HFFc6 (cell line): ENCODE measurements at regions not wholly inside any gene's neighbourhood (a gene's known extent, or its start where the extent isn't known, plus 50 kb on each side); places are given as distances from the start of the nearest gene placed in this dataset.

ENCODE experiments used
- DNase-seq: peaks from one replicate; pipeline ENCODE4 v3.0.0-alpha.2; 2018
- H3K27ac Mint-ChIP-seq: 2 replicates; pipeline ENCODE4 v1.8.0; 2020; ENCODE audit warnings: mild to moderate bottlenecking, mixed read lengths
- H3K27me3 Mint-ChIP-seq: 2 replicates; pipeline ENCODE4 v1.8.0; 2021; ENCODE audit warnings: mild to moderate bottlenecking, moderate library complexity, mixed read lengths; ENCODE audit not compliant: insufficient read depth
- H3K36me3 Mint-ChIP-seq: 2 replicates; pipeline ENCODE4 v1.8.0; 2021; ENCODE audit warnings: low read depth, mixed read lengths
- H3K4me1 Mint-ChIP-seq: 2 replicates; pipeline ENCODE4 v1.8.0; 2020; ENCODE audit warnings: low read depth, mixed read lengths
- H3K4me3 Mint-ChIP-seq: 2 replicates; pipeline ENCODE4 v1.8.0; 2020; ENCODE audit warnings: mild to moderate bottlenecking, moderate library complexity, mixed read lengths
- H3K9me3 Mint-ChIP-seq: 2 replicates; pipeline ENCODE4 v1.8.0; 2020; ENCODE audit warnings: mild to moderate bottlenecking, mixed read lengths
- TF ChIP-seq, protein P1 (sequence below): fragments of 200-600 bp; sonication (generic); IDR thresholded peaks from 2 replicates; pipeline ENCODE4 v1.5.0; 2021; ENCODE audit warnings: antibody characterized with exemption, mild to moderate bottlenecking

DNA sequence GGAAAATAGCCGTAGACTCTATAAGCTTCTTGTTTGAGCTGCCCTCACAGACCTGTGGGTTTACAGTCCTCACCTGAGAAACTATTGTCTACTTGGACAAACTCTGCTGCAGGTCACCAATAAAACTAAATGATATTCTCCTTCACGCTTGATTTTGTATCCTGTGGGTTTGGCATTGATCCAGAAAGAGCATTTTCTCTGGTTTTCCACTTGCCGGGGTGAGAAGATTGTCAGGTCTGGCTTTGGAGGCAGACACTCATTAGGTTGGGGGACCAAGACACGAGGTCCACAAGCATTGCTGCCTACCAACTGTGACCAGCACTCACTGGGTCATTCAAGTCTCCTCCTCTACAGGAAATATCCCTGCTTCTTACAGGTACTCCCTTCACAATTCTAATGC is 68.5 kb downstream of the CDC14C start:
- no peak overlapping the region for H3K4me3 Mint-ChIP-seq
- H3K27ac Mint-ChIP-seq, result no peak overlapping the region
- H3K9me3 Mint-ChIP-seq, result peaks cover 32% of the 10 kb centered on the region
- no peaks in the 10 kb centered on the region; the same call in 1 of the 2 replicates for H3K36me3 Mint-ChIP-seq
- TF ChIP-seq, protein P1, sequence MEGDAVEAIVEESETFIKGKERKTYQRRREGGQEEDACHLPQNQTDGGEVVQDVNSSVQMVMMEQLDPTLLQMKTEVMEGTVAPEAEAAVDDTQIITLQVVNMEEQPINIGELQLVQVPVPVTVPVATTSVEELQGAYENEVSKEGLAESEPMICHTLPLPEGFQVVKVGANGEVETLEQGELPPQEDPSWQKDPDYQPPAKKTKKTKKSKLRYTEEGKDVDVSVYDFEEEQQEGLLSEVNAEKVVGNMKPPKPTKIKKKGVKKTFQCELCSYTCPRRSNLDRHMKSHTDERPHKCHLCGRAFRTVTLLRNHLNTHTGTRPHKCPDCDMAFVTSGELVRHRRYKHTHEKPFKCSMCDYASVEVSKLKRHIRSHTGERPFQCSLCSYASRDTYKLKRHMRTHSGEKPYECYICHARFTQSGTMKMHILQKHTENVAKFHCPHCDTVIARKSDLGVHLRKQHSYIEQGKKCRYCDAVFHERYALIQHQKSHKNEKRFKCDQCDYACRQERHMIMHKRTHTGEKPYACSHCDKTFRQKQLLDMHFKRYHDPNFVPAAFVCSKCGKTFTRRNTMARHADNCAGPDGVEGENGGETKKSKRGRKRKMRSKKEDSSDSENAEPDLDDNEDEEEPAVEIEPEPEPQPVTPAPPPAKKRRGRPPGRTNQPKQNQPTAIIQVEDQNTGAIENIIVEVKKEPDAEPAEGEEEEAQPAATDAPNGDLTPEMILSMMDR, result no peak
- no peaks in the 10 kb centered on the region for H3K27me3 Mint-ChIP-seq
- H3K4me1 Mint-ChIP-seq, result no peaks in the 10 kb centered on the region
- DNase-seq, result no peak

DNA sequence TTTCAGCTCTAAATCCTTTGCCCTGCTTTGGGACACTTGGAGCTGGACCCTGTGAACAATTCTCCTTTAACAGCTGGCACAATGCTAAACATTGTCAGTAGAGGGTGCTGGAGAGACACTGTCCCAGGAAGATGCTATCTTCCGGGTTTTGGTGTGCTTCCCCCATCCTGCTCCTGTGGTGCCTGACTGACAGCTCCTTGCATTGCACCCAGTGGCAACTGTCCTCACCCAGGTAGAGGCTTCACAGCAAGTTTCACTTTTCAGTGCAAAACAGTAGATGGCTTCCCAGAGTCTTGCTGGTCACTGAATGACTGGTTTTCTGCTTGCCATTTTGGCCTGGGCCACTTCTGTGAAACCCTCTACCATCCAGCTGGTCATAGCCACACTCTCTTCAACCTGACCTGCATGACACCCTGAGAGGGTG is 77.3 kb downstream of the CDC14C start:
- DNase-seq, result no peak
- H3K9me3 Mint-ChIP-seq, result peaks cover 26% of the 10 kb centered on the region
- H3K4me1 Mint-ChIP-seq, result no peaks in the 10 kb centered on the region
- H3K4me3 Mint-ChIP-seq, result no peak overlapping the region
- H3K27ac Mint-ChIP-seq, result no peak overlapping the region
- no peaks in the 10 kb centered on the region for H3K36me3 Mint-ChIP-seq
- no peaks in the 10 kb centered on the region for H3K27me3 Mint-ChIP-seq
- TF ChIP-seq, protein P1, result no peak; the same call in 1 of the 2 replicates

DNA sequence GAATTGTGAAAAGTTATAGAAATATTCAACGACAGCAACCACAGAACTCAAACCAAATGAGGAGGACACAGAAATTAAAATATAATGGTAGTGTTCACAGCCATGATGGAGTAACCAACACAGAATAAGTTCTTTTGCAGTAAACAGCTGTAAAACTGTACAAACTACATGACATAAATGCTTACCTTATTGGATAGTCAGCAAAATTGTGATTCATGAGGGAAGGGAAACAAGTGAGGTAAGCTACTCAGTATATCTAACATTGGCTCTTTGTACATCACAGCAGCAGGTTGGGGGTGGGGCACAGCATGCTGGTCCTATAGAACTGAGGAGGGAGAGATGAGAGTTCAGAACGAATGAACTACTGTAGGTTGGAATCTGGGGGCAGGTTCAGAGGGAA is 86.4 kb downstream of the CDC14C start:
- Mint-ChIP-seq H3K36me3 (no peaks in the 10 kb centered on the region), H3K27ac (no peak overlapping the region), H3K4me3 (no peak overlapping the region), H3K9me3 (peaks cover 68% of the 10 kb centered on the region), H3K27me3 (no peaks in the 10 kb centered on the region; the same call in none of the 2 replicates), H3K4me1 (no peaks in the 10 kb centered on the region)
- TF ChIP-seq, protein P1, result no peak
- DNase-seq, result no peak

DNA sequence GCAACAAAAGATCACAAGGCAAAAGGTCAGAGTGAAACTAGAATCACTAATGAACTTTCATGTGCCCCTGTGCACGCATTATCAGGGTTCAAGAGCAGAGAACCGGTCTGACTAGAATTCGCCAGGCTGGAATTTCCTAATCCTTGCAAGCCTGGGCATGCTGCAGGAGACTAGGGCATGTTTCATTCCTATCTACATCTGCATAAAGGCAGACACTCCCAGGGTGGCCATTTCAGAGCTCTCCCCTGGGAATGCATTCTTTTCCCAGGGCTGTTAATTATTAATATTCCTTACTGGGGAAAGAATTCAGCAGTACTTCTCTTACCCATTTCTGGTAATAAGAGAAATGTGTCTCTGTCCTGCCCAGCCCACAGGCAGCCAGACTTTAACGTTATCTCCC is 90.5 kb downstream of the CDC14C start:
- H3K4me1 Mint-ChIP-seq, result no peaks in the 10 kb centered on the region
- no peaks in the 10 kb centered on the region for H3K36me3 Mint-ChIP-seq
- no peak overlapping the region for H3K27ac Mint-ChIP-seq
- DNase-seq, result no peak
- peaks cover 59% of the 10 kb centered on the region for H3K9me3 Mint-ChIP-seq
- H3K4me3 Mint-ChIP-seq, result no peak overlapping the region
- no peaks in the 10 kb centered on the region; the same call in none of the 2 replicates for H3K27me3 Mint-ChIP-seq
- TF ChIP-seq, protein P1, result no peak

DNA sequence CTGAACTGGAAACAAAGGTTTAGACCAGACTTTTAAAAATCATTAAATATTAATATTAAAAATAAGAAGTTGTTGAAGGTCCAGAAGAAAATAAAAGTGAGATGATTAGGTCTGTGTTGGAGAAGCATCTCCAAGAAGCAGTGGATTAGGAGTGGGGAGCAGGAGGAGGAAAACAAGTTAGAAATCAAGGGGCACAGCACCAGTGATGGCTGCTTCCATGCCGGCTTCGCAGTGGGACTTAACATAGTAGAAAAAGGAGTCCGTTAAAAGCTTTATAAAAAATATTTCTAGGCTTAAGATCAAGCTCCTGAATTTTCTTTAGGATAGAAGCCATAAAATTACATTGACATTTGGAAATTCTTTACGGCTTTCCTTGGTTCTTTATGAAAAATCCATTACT is 95.8 kb downstream of the CDC14C start:
- H3K4me1 Mint-ChIP-seq, result no peaks in the 10 kb centered on the region
- H3K27me3 Mint-ChIP-seq, result no peaks in the 10 kb centered on the region
- TF ChIP-seq, protein P1, result no peak
- no peak overlapping the region for H3K27ac Mint-ChIP-seq
- DNase-seq, result no peak
- H3K36me3 Mint-ChIP-seq, result no peaks in the 10 kb centered on the region
- H3K9me3 Mint-ChIP-seq, result peaks cover 27% of the 10 kb centered on the region; the same call in 1 of the 2 replicates
- no peak overlapping the region for H3K4me3 Mint-ChIP-seq

DNA sequence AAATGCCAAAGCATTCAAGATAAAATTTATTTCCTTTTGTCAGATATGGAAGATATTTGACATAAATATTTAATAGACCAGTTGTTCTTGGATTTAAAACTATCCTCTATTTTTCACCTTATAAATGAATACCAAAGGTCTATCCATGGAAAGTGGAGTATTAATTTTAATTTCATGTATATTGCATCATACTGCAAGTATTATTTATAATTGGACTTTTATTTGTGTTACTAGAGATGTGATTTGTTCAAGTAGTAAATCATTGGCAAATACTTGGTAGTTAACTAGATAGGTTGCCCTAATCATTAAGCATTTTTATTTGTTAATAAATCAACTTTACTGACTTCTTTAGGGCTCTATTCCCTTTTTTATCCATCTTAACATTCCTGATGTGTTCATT is 98.1 kb downstream of the CDC14C start:
- H3K36me3 Mint-ChIP-seq, result no peaks in the 10 kb centered on the region
- H3K4me1 Mint-ChIP-seq, result no peaks in the 10 kb centered on the region
- TF ChIP-seq, protein P1, result no peak
- peaks cover 30% of the 10 kb centered on the region for H3K9me3 Mint-ChIP-seq
- no peak for DNase-seq
- H3K27me3 Mint-ChIP-seq, result no peaks in the 10 kb centered on the region
- no peak overlapping the region for H3K4me3 Mint-ChIP-seq
- H3K27ac Mint-ChIP-seq, result no peak overlapping the region
